Fibroblast of peridontal ligament (primary cell): ENCODE measurements at regions not wholly inside any gene's neighbourhood (a gene's known extent, or its start where the extent isn't known, plus 50 kb on each side); places are given as distances from the start of the nearest gene placed in this dataset.

Experiments
- DNase-seq: peaks from one replicate; pipeline ENCODE4 v3.0.0-alpha.2; 2010; ENCODE audit errors: extremely low read depth

GRCh38 chr16:9521749-9522370 is 430.4 kb downstream of the HAPSTR1 start:
- DNase-seq = no peak

DNA sequence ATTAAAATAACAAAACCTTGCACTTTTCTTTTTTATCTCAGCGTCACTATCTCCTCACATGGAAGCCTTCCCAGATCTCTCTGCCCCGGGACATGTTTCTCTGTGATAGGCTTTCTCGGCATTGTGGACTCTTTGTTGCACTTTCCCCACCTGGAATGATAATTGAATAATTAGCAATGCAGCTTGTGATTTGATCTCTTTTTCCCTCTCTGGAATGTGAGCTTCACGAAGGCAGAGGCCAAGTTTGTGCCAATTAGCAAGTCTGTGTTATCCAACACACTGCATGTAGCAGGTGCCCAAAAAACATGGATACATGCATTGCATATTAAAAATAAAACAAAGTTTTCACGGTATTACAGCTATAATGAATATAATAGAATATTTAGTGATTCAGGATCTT is 431.2 kb downstream of the HAPSTR1 start:
- DNase-seq = no peak

- no peak for DNase-seq
These were observed 432.6 kb downstream of the HAPSTR1 start for GRCh38 chr16:9523994-9524393.

- no peak for DNase-seq
These were observed 433.6 kb downstream of the HAPSTR1 start for GRCh38 chr16:9525037-9525436.

GRCh38 chr16:9526791-9527190 is 435.3 kb downstream of the HAPSTR1 start:
- DNase-seq = no peak

DNA sequence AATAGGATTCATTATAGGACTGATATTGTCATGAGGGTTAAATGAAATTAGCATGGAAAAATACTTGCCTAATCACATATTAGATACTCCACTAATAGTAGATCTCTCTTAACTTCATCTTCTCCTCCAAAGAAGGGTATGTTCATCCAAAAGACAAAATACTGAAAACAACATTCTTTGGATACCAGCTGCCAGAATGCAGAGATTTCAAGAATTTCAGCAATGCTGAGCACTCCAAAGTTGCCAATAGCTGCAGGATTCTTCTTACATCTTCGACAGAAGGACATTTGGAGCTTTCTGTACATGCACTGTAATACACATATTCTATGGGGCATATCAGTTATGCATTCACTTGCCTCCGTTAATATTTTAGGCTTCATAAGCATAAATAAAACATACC is 436.5 kb downstream of the HAPSTR1 start:
- no peak for DNase-seq

DNA sequence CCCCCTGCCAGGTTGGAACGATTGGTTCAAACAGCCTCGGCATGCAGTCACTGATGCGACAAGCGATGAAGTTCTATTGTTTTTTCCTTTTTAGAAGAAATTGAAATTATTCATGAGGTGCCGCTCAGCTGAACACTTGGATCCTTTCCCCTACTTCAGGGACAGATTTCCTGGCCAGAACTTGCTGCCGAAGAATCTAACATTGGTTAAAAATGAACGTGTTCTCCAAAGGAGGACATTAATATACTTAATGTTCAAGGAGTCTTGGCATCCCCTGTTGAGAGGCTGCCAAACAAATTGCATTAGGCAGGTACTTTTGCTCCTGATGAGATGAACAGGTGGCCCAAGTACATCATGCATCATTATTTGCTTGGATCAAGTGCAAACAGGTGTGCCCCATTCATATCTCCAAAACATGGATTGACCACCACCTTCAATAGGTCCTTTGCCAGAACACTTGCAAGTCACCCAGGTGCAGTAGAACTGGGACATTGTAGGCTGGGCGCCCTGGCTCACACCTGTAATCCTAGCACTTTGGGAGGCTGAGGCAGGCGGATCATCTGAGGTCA is 437.2 kb downstream of the HAPSTR1 start:
- DNase-seq = no peak

- no peak for DNase-seq
These were observed 441.6 kb downstream of the HAPSTR1 start for GRCh38 chr16:9533042-9533441.

- DNase-seq = no peak
These were observed 443.3 kb downstream of the HAPSTR1 start for GRCh38 chr16:9534759-9535158.

- DNase-seq = no peak
These were observed 445.5 kb downstream of the HAPSTR1 start for GRCh38 chr16:9536905-9537304.

DNA sequence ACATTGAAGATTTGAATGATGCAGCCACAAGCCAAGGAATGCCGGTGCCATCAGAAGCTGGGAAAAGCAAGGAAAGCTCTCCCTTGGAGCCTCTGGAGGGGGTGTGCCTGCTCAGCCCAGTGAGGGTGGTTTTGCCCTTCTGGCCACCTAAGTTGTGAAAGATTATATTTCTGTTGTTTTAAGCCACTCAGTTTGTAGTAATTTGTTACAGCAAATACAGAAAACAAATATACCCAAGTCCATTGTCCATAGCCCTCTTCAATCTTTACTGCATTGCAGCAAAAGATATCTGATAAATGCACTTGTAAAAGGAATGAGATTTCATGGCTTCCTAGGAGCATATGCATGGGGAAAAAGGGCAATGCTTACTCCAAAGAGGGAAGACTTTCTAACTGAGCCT is 447.9 kb downstream of the HAPSTR1 start:
- DNase-seq = no peak

DNA sequence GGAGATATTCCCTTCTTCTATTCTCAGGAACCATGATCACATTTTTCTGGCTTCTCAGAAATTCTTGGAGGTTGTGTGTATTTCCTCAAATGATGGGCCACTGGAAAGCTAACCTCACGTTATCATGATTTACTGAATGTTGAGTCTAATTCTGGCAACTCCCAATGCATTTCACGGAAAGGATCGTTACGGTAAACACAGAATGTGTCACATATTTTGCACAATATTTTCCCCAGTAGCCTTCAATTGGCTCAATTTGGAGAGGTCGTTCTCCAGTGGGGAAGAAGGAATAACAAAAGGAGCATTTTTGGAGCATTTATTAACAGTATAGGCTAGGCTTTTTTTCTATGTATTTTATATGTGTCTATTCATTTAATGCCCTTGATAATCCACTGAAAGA is 450.3 kb downstream of the HAPSTR1 start:
- no peak for DNase-seq

GRCh38 chr16:9542165-9542755 is 450.8 kb downstream of the HAPSTR1 start:
- DNase-seq = no peak

DNA sequence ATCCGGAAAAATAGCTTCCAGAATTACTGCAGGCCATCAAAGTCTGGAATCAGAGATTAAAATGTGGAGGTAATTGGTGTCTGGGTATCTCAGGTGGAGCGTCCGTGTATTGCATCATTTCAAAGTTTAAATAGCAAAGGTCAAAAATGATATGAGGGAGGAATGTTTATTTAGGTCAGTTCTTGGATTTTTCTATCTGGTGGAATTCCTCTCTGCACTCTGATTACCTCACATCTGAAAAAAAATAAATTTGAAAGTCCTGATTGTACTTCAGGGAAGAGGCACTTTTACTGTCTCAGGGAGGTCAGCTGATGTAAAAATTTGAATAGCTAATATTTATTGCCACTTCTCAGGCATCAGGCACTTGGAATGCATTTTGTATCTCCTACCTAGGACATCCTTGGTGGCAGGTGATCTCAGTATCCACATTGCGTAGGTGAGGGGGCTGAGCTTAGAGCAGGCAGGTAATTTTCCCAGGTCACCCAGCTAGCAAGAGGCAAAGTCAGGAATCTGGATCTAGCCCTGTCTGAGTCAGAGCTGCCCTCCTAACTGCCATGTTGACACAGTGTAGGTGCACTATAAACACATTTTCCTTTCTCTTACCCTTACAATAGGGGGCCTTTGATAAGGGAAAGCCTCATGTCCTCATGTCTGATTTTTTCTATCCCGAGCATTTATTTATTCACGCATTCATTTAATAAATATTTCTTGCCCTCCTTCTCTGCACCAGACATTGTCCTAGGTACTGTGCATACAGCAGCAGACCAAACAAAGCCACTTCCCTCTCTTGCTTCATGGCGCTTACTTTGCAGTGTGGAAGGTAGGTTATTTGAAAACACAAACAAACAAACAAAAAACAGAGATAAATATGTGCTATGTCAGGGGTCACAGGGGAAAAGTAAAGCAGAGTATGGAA is 454.3 kb downstream of the HAPSTR1 start:
- no peak for DNase-seq

GRCh38 chr16:9546438-9546786 is 455.0 kb downstream of the HAPSTR1 start:
- no peak for DNase-seq

DNA sequence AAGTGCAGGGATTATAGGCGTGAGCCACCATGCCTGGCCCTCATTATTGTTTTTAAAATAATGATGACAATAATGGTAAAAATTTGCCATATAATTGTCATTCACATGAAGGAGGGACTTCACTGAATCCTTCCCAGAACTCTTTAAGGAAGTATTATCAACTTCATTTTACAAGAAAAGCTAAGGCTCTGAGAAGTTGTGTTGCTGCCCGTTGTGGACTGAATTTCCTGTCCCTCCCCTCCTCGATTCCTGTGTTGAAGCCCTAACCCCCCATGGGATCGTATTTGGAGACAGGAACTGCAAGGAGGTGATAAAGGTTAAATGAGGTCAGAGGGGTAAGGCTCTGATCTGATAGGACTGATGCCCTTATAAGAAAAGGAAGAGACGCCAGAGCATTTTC is 458.0 kb downstream of the HAPSTR1 start:
- no peak for DNase-seq

DNA sequence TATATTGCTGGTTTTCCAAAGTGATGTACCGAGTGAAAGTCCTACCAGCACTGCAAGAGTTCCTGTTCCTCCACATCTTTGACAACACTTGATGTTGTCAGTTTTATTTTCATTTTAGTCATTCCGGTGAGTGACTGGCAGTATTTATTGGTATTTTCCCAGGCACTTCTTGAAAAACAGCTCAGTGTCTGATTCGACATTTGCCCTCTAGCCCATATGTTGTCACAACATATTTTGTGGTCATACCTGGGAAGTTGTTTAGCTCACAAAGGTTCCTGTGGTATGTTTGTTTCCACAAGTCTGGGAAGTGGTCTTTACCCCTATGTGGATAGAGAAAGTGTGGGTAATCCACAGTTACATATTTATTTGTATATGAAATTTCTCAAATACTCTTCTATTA is 463.6 kb downstream of the HAPSTR1 start:
- DNase-seq = no peak

DNA sequence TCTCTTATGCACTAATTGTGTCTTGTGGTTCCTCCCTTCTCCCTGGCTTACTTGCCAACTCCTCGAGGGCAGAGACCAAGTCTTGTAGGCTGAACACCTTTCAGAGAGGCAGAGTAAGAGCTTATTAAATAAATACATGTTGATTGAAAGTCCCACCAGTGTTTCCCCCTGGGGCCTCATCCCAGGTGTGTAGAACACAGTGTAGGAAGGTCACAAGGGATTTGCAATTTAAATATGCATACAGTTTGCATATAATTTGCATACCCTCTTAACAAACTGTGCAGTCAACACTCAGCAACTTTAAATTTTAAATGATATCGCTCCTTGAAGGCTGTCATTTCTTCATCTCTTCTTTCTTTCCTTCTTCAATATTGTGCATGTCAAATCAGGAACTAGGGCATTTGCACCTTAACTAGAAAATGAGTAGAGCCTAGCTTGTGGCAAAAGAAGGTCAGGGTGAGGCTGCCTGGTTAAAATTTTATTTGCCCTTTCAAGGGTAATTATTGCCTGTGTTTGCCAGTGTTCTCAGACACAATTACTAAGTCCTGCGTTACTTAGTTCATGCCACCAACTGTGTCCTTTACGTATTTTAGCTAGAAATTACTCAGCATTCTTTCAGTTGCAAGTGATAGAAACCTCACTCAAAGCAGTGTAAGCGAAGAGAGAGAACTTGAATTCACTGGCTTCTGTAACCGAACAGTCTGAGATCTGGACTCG is 465.7 kb downstream of the HAPSTR1 start:
- DNase-seq = no peak

GRCh38 chr16:9557713-9558112 is 466.3 kb downstream of the HAPSTR1 start:
- DNase-seq = no peak

GRCh38 chr16:9566099-9566498 is 474.7 kb downstream of the HAPSTR1 start:
- no peak for DNase-seq

DNA sequence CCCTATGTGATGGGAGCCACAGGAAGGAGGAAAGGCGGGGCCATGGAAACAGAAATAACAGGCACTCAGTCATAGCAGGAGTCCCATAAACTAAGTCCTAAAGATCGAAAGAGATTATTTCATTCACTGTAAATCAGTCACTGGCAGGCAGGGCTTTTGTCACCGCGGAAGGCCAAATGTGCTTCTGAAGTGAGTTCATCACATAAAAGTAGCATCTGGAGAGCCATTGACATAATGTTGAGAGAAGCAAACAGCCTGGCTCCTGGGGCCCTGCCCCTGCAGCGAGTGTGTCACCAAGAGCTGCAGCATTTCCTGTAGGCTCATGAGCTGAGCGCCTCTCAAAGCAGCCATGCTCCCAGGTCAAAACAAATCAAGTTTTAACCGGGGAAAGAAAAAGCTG is 476.2 kb downstream of the HAPSTR1 start:
- no peak for DNase-seq

DNA sequence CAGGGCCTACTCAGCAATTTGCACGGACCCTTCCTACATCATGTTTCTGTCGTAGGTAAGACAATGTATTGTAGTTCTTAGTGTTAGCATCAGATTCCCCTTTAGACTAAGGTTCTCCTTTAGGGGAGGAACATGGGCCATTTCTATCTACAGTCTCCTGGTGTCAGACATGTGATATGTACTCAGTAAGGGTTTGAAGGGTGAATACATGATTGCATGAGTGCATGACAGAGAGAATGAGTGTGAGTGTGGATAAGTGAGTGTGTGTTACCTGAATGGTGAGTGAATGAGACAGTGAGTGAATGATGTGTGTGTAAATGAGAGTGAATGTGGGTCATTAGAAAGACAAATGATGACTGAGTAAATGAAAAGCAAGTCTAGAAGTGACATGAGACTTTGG is 476.8 kb downstream of the HAPSTR1 start:
- DNase-seq = no peak
